ENCODE measurements at regions not wholly inside any gene's neighbourhood (a gene's known extent, or its start where the extent isn't known, plus 50 kb on each side); places are given as distances from the start of the nearest gene placed in this dataset.

DNA sequence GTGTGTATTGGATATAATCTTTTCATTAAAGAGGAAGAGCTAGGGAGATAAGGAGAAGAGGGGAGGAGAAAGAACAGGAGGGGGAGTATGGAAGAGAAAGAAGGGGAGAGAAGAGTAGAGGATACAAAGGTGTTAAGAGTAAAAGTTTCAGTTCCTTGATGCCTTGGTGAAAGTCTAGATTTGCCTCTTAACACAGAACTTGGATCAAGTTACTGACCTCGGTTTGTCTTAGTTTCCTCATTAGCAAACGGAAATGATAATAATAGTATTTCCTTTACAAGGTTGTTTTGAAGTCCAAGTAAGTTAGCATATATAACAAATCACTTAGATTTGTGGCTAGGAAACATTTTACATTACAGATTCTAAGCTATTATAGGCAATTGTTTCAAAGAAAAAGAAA lies 287.1 kb downstream of the PPARGC1A start:
- intact Hi-C loops (cut with micrococcal nuclease): no loop called here
- no peaks in the 10 kb centered on the region for H3K9me3 Mint-ChIP-seq (ENCODE audit: unreplicated experiment)
- H3K36me3 Mint-ChIP-seq (ENCODE audit: insufficient read depth, unreplicated experiment): no peaks in the 10 kb centered on the region
- no peak for DNase-seq (ENCODE audit: unreplicated experiment)
- no peaks in the 10 kb centered on the region for H3K4me1 Mint-ChIP-seq (ENCODE audit: insufficient read depth, unreplicated experiment)
- no peaks in the 10 kb centered on the region for H3K27me3 Mint-ChIP-seq (ENCODE audit: insufficient read depth, unreplicated experiment)
- H3K4me3 Mint-ChIP-seq (ENCODE audit: unreplicated experiment): no peak overlapping the region
- TF ChIP-seq, protein P1, sequence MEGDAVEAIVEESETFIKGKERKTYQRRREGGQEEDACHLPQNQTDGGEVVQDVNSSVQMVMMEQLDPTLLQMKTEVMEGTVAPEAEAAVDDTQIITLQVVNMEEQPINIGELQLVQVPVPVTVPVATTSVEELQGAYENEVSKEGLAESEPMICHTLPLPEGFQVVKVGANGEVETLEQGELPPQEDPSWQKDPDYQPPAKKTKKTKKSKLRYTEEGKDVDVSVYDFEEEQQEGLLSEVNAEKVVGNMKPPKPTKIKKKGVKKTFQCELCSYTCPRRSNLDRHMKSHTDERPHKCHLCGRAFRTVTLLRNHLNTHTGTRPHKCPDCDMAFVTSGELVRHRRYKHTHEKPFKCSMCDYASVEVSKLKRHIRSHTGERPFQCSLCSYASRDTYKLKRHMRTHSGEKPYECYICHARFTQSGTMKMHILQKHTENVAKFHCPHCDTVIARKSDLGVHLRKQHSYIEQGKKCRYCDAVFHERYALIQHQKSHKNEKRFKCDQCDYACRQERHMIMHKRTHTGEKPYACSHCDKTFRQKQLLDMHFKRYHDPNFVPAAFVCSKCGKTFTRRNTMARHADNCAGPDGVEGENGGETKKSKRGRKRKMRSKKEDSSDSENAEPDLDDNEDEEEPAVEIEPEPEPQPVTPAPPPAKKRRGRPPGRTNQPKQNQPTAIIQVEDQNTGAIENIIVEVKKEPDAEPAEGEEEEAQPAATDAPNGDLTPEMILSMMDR (IDR thresholded peaks at IDR 0.05; ENCODE audit: unreplicated experiment): no peak
- ChIA-PET CTCF (interaction anchor here (1.0 kb wide), 1 partner anchor 646 kb away, joined by 3 read pairs; no protein-coding TSS in a partner anchor), POLR2A (interaction anchor here (0.6 to 0.7 kb wide), 2 partner anchors 516 to 589 kb away, joined by 3 read pairs; no protein-coding TSS in a partner anchor)
- H3K27ac Mint-ChIP-seq (ENCODE audit: low read depth, unreplicated experiment): no peak overlapping the region
- BruUV-seq (replicated peaks): no TSS peak

DNA sequence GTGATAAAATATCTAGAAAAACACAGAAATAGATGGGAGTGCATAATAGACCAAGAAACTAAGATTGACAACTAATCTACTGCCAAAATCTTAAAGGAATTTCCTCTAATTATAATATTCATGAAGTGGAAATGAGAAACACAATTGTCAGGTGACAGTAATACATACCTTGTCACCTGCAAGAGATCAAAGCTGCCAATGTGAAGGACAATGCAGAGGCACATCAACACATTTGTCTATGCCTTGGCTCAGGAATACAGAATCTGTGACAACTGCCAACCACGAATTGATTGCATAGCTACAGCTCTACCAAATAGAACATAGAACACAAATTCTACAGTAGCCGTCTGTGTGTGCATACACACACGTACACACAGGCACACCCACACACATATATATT lies 295.7 kb downstream of the PPARGC1A start:
- CTCF ChIA-PET: no interaction called here
- no peaks in the 10 kb centered on the region for H3K9me3 Mint-ChIP-seq (ENCODE audit: unreplicated experiment)
- no peak overlapping the region for H3K27ac Mint-ChIP-seq (ENCODE audit: low read depth, unreplicated experiment)
- POLR2A ChIA-PET: no interaction called here
- TF ChIP-seq, protein P1 (IDR thresholded peaks at IDR 0.05; ENCODE audit: unreplicated experiment): no peak
- H3K4me1 Mint-ChIP-seq (ENCODE audit: insufficient read depth, unreplicated experiment): no peaks in the 10 kb centered on the region
- BruUV-seq (replicated peaks): no TSS peak
- no peak overlapping the region for H3K4me3 Mint-ChIP-seq (ENCODE audit: unreplicated experiment)
- H3K36me3 Mint-ChIP-seq (ENCODE audit: insufficient read depth, unreplicated experiment): no peaks in the 10 kb centered on the region
- DNase-seq (ENCODE audit: unreplicated experiment): no peak
- H3K27me3 Mint-ChIP-seq (ENCODE audit: insufficient read depth, unreplicated experiment): no peaks in the 10 kb centered on the region
- intact Hi-C loops (cut with micrococcal nuclease): no loop called here

DNA sequence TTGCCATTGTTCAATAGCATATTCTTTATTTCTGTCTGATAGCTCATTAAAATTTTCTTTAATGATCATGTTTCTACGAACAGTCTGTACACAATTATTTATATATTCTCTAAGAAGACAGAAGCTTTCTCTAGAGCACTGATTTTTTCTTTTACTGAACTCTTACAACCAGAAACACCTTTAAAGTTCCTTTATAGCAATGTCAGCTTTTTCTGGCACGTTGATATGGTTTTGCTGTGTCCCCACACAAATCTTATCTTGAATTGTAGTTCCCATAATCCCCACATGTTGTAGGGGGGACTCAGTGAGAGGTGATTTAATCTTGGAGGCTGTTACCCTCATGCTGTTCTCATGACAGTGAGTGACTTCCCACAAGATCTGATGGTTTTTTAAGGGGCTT lies 299.4 kb downstream of the PPARGC1A start:
- H3K9me3 Mint-ChIP-seq (ENCODE audit: unreplicated experiment): no peaks in the 10 kb centered on the region
- intact Hi-C loops (cut with micrococcal nuclease): no loop called here
- BruUV-seq (replicated peaks): no TSS peak
- no peak overlapping the region for H3K4me3 Mint-ChIP-seq (ENCODE audit: unreplicated experiment)
- no peaks in the 10 kb centered on the region for H3K4me1 Mint-ChIP-seq (ENCODE audit: insufficient read depth, unreplicated experiment)
- ChIA-PET POLR2A (no interaction called here), CTCF (no interaction called here)
- no peak for DNase-seq (ENCODE audit: unreplicated experiment)
- H3K36me3 Mint-ChIP-seq (ENCODE audit: insufficient read depth, unreplicated experiment): no peaks in the 10 kb centered on the region
- no peak overlapping the region for H3K27ac Mint-ChIP-seq (ENCODE audit: low read depth, unreplicated experiment)
- TF ChIP-seq, protein P1 (IDR thresholded peaks at IDR 0.05; ENCODE audit: unreplicated experiment): no peak
- H3K27me3 Mint-ChIP-seq (ENCODE audit: insufficient read depth, unreplicated experiment): no peaks in the 10 kb centered on the region

DNA sequence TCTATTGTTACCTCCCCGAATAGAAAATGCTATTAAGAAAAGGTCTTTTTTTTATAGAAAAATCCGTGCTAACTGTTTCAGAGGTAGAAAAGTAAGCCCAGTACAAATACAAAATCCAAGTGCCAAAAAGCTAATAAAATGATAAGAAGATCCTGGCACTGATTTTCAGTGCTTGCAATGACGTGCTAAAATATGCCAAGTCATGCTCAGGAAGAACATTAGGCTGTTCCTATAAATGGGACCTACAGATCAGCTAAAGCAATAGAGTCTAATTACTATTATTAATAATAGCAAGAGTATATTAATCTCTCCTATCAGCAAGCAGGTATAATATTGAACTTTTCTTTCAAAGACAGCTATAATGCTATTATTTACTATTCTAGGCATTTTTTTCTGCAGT lies 305.8 kb downstream of the PPARGC1A start:
- Mint-ChIP-seq H3K4me1 (ENCODE audit: insufficient read depth, unreplicated experiment) (no peaks in the 10 kb centered on the region), H3K36me3 (ENCODE audit: insufficient read depth, unreplicated experiment) (no peaks in the 10 kb centered on the region), H3K4me3 (ENCODE audit: unreplicated experiment) (no peak overlapping the region), H3K27me3 (ENCODE audit: insufficient read depth, unreplicated experiment) (no peaks in the 10 kb centered on the region), H3K9me3 (ENCODE audit: unreplicated experiment) (no peaks in the 10 kb centered on the region), H3K27ac (ENCODE audit: low read depth, unreplicated experiment) (no peak overlapping the region)
- BruUV-seq (replicated peaks): no TSS peak
- TF ChIP-seq, protein P1 (IDR thresholded peaks at IDR 0.05; ENCODE audit: unreplicated experiment): no peak
- DNase-seq (ENCODE audit: unreplicated experiment): no peak
- CTCF ChIA-PET: interaction anchor here (0.6 kb wide), 1 partner anchor 1467 kb away, joined by 4 read pairs; no protein-coding TSS in a partner anchor
- POLR2A ChIA-PET: no interaction called here
- intact Hi-C loops (cut with micrococcal nuclease): no loop called here
